HG02870 (cell line): ENCODE measurements at regions not wholly inside any gene's neighbourhood (a gene's known extent, or its start where the extent isn't known, plus 50 kb on each side); places are given as distances from the start of the nearest gene placed in this dataset.

Experiments used
- ATAC-seq: cut with Tn5 transposase; IDR thresholded peaks from one replicate; pipeline ENCODE4 v1.9.1; 2021; ENCODE audit warnings: mild to moderate bottlenecking, moderate library complexity; ENCODE audit not compliant: unreplicated experiment

DNA sequence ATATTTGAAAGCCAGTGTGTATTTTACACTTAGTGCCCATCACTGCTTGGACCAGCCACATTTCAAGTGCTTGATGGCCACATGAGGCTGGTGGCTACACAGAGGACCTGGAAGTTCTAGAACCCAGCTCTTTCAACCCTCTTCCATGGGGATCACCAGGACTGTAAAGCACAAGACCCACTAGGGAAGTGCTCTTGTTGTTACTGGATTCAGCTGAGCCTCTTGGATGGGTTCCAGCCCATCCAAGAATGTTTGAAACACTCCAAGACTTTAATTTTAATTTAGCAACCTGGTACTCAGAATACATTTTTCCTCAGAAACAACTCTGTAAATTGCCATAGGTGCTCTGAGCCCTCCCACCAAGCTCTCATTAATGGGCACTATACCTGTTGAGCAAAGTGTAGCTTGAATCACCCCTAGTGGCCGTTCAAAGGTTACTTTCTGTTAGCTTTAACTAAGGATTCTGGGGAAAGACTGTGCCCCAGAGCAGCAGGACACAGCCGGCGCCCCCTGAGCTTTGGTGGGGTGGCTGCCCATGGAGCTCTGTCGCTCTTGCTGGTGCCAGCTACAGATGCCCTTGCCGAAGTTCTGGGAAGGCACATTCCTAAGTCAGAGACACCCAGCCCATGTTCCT, 212.4 kb downstream of the HSD17B3 start:
- no peak for ATAC-seq

DNA sequence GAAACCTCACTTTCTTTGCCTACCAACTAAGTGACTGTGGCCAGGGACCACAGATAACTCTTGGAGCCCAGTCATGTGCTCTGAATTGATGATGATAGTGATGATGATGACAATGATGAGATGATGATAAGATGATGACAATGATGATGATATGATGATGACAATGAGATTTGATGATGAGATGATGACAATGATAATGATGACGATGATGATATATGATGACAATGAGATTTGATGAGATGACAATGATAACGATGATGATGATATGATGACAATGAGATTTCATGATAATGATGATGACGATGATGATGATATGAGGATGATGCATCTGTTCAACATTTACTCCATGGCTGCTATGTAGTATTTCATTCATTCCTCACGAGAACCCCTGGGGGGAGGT, 213.0 kb downstream of the ERCC6L2 start:
- no peak for ATAC-seq

GRCh38 chr9:96087669-96088299, 212.3 kb downstream of the ERCC6L2 start:
- no peak for ATAC-seq

DNA sequence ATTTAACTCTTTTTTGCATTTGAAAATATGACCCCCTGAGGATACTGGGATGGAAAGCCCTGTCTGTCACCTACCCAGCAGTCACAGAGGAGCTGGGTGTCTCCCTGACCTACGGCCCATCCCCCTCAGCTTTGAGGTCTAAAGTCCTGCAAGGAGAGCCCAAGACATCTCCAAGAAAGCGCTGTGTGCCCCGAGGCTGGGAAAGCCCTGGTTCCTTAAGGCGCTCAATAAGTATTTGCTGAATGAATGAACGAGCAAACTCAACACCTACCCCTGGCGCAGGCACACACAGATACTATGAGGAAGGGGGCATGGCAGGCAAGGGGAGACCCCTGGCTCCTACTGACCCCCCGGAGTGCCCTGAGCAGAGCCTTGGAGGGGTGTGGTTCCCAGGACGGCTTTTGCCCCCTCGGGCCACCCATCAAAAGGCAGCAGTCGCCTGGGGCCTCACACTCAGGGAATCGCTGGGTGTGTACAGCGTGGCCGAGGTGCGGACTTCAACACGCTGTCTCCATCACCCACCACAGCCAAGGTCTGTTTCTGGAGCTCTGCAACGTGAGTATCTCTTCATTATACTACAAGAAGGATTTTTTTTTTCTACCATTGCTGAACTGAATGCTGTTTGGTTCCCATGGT, 211.6 kb downstream of the ERCC6L2 start:
- no peak for ATAC-seq

DNA sequence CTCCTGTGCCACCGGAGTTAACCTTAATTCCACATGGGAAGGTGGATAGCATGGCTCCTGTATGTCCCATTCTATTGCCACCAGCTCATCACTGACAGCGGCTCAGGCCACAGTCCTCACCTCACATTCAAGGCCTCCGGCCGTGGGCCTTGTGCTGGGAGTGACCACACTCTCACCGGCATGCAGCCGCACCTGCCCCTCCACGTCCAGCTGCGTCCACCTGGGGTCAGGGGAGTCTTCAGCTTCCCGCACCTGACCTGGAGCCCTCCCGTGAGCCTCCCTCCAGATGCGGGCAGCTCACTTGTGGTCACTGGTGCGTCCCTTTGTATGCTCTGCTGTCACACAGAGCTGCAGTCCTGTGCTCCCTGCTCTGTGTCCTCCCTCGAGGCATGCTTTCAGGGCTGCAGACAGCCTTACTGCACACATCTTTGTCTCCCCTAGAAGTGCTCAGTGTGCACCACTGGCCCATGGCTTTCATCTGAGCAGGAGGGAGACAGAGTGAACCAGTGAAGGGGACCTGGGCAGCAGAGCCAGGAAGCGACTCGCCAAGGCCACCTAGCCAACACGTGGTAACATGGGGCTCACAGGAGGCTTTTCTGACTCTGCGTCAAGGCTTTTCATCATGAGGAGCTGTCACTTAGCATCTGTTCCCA, 210.1 kb downstream of the ERCC6L2 start:
- no peak for ATAC-seq

GRCh38 chr9:96084331-96084734, 208.8 kb downstream of the ERCC6L2 start:
- no peak for ATAC-seq

DNA sequence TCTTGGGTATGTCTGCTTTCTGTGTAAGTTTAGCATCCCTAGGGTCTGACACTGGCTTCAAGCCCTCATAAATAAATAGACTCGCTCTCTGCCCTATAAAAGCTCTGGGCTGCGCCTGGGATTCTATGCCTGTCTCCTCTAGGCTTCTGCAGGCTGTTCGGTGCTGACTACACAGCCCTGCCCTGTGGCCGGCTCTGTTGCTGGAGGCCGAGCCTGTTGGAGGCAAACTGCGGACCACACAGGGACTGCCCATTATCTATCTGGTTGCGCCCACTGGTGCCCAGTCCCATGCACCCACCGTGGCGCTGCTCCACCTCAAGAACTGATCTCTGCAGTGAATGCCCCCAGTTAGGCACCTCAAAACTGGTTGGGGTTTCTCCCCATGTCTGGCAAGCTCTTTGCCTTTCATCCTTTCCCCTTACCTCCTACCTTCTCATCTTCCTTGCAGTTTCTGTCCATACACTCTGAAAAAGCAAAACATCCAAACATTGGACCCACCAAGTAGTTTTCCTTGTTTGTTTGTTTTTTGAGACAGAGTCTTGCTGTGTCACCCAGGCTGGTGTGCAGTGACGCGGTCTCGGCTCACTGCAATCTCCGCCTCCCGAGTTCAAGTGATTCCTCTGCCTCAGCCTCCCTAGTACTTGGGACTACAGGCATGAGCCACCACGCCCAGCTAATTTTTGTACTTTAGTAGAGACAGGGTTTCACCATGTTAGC, 207.2 kb downstream of the ERCC6L2 start:
- ATAC-seq, result no peak

DNA sequence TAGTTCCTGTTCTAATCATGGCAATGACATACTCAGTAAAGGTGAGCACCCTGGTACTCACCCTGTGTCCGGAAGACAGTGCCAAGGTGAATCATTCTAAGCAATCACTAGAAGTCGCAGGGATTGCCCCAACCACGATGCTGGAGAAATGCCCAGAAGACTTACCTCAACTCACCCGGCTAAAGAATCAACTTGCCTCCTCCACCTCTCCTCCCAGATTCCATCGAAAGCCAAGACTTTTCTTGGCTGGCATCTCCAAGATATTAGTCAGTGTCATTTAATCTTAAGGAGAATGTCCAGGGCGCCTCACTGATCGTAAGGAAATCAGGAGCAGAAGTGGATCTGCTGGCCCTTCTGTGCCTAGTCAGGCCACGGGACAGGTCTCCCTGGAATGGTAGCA, 204.9 kb downstream of the ERCC6L2 start:
- no peak for ATAC-seq

DNA sequence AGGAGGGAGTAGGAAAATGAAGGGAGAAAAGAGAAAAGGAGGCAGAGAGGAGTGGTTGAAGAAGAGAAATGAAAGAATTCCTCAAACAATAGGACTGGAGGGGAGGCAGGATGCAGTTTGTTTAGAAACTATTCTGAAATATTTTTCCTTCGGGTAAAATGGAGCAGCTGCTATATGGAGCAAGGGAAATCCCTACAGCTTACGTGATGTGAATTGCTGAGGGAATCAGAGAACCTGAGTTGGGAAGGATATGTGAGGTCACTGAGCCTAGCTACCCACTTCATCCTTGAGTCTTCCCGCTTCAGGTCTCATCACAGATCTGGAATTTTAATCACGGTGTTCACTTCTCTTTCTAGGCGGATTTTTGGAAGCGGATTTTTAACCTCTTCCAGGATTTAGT, 204.3 kb downstream of the ERCC6L2 start:
- ATAC-seq, result no peak

GRCh38 chr9:96078897-96079490, 203.5 kb downstream of the ERCC6L2 start:
- no peak for ATAC-seq

- ATAC-seq, result no peak
These were observed 200.3 kb downstream of the ERCC6L2 start for GRCh38 chr9:96075757-96076156.

DNA sequence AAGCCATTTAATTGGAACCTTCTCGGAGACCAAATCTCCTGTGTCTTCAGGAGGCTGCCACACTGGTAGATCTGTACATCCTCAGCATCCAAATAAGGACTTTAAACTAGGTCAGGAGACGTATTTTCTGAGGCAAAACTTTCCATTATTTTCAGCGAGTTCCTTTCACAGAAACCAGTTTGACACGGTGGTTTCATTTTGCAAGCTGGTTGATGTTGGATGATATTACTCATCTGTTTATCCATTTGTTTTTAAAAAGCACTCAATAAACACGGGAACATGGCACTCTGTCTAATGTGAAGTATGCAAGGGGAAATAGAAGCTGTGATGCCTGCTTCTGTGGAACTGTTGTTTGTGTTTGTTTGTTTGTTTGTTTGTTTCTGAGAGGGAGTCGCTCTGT, 199.6 kb downstream of the ERCC6L2 start:
- no peak for ATAC-seq

DNA sequence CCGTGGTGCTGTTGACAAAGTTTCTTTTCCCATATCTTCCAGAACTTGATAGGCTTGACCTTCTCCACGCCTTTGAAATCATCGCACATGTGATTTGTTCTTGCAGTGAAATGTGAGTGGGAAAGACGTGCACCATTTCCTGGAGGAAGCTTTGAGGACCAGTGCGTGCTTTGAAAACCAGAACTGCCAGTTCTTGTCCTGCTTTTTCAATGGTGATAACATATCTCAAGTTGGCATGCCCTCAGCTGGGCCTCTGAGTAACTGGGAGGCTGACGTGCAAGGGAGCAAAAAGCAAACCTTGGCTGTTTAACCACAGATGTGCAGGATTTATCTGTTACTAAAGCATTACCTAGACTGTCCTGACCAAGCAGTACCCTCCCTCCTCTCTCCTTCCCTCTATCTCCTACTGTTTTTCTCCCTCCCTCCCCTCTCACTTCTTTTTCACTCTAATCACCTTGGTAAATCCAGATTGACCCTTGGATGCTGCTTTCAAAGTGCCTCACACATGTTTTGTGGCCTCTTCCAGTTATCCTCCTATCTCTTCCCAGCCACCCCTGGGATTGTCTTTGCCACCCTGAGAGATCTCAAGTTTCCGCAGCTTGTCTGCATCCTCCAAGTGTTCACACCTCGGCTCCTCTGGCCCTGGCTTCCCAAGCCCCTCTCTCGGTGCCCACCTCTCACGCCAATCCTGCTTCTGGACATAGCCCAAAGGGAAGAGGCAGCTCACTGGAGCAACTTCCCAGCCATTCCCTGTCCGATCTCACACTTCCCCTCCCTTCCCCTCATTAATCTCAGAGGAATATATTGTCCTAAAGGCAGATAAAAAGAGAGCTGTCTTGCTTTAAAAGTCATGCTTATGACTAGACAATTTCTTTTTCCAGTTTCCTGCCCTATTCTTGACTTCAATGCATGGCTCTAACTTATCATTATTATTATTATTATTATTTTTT, 198.3 kb downstream of the ERCC6L2 start:
- no peak for ATAC-seq

DNA sequence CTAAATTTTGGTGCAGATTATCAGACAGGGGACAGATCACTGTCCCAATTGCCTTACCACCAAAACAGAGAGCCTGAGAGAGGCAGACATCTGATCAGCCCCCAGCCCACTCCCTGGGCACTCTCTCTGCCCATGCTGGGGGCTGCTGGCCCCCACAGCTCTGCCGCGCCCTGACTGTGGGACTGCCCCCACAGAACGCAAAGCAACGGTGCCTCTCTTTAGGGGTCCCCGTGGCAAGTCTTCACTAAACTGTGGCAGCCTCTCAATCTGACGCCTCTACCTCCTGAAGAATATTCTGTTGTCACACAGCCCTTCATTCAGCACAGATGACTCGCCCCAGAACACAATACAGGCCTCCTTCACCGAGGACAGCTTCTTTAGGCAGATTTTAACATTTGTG, 197.4 kb downstream of the ERCC6L2 start:
- ATAC-seq, result no peak

- ATAC-seq, result no peak
These were observed 196.3 kb downstream of the ERCC6L2 start for GRCh38 chr9:96071815-96072124.

DNA sequence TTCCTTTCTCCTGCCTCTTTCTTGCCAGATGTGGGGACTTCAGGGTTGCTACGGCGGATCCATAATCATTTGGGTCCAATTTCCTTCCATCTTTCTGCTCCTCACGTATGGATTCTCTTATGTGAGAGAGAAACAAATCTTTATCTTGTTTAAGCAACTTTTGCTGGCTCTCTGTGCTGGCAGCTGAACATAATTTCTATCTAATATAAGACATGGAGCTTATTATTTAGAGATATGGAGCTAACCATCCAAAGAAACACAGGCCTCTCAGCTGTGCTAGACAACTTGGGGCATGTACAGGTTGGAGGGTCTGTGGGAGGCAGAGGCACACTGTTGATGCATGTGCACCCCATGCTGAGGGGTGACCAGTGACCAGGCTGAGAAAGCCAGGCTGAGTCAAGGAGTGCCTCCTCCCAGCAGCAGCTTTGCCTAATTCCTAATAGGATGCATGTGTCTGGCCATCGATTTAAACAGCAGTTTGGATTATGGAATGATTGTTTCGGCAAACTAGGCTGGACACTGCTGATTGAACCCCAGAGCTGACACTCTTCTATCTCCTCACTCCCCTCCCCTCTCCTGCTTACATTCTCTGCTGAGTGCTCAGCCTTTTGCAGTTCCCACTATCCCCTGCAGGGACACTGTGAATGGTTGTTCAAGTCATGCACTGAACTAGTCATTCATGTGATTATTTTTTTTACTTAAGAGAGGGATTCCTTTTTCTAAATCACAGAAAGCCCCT, 195.8 kb downstream of the ERCC6L2 start:
- ATAC-seq, result no peak

DNA sequence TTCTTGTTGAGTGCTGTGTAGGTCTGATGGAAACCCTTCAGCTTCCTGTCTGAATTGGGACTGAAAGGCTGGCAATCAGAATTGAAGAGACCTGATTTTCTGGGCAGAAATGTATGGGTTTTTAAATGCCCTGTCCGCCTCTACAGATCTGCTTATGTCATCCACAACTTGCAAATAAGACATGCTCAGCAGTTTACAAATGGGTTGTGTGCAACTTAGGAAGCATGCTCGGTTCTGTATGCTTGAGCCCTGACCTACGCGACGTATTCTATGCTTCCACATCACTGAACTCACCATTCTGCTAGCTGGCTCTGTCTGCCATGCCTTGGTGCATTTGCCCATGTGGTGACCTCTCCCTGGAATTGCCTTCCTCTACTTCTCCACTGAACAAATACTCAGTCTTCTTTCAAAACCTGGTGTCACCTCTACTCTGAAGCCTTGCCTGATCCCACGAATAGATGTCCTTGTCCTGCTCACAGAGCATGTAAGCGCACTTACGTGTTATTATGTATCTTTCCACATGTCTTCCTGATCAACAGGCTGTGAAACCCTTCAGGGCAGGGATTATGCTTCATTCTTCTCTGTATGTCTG, 194.2 kb downstream of the ERCC6L2 start:
- ATAC-seq, result no peak

DNA sequence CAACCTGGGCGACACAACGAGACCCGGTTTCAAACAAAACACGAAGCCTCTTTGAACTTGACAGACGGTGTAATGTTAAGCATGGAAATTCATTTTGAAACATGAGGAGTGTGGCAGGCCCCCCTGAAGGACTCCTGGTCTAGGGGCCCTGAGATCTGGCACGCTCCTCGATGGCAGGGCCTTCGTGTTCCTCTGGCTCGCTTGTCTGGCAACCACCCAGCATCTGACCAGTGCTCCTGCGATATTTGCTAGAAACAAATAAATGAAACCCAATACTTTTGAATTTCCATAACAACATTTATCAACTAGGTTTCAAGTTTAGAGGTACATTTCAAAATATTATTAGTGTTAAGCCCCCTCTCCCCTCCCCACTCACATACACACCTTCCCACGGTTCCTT, 193.0 kb downstream of the ERCC6L2 start:
- no peak for ATAC-seq

GRCh38 chr9:96067600-96067999, 192.1 kb downstream of the ERCC6L2 start:
- no peak for ATAC-seq
